Esophagus muscularis mucosa (tissue), 4 donors: ENCODE measurements at regions not wholly inside any gene's neighbourhood (a gene's known extent, or its start where the extent isn't known, plus 50 kb on each side); places are given as distances from the start of the nearest gene placed in this dataset.

Source experiments
- DNase-seq: peaks from one replicate; pipeline ENCODE4 v3.0.0-alpha.2; 2017; ENCODE audit errors: extremely low spot score
- H3K27ac ChIP-seq, 4 donors: fragments of 200-600 bp; sonication (generic); replicated peaks in 1 of 4; 1 replicate in 3 of 4; 2 replicates in 1 of 4; pipeline ENCODE4 v1.5.1; 2016 to 2019; ENCODE audit warnings: mild to moderate bottlenecking in 1 of 4
- H3K27me3 ChIP-seq, 4 donors: fragments of 200-600 bp; sonication (generic); one replicate each; pipeline versions ENCODE4 v1.5.1 to v1.6.0; 2016 to 2019
- H3K36me3 ChIP-seq, 4 donors: fragments of 200-600 bp; sonication (generic); one replicate each; pipeline ENCODE4 v1.5.1; 2016 to 2019
- H3K4me1 ChIP-seq, 4 donors: fragments of 200-600 bp; sonication (generic); one replicate each; pipeline ENCODE4 v1.5.1; 2016 to 2019
- H3K4me3 ChIP-seq, 4 donors: fragments of 200-600 bp; sonication (generic); 1 replicate in 2 of 4; 2 replicates in 2 of 4; pipeline ENCODE4 v1.5.1; 2016 to 2019; ENCODE audit warnings: mild to moderate bottlenecking in 4 of 4, moderate library complexity in 1 of 4
- H3K9me3 ChIP-seq, 4 donors: fragments of 200-600 bp; sonication (generic); 1 replicate in 3 of 4; 2 replicates in 1 of 4; pipeline ENCODE4 v1.5.1; 2016 to 2019
- CTCF ChIP-seq, 3 experiments: fragments of 200-600 bp in 2 of 3; fragments of 450-650 bp in 1 of 3; sonication (generic) in 2 of 3; IDR thresholded peaks; one replicate each; pipeline ENCODE4 v1.5.1; 2017 to 2019; ENCODE audit warnings: antibody characterized with exemption in 3 of 3, mild to moderate bottlenecking in 2 of 3, moderate library complexity in 1 of 3
- EP300 ChIP-seq: sonication (generic); formaldehyde crosslinking; IDR thresholded peaks from one replicate; pipeline ENCODE4 v1.6.1; 2017; ENCODE audit warnings: antibody characterized with exemption
- POLR2A ChIP-seq: fragments of 450-650 bp; IDR thresholded peaks from one replicate; pipeline ENCODE4 v1.6.1; 2017; ENCODE audit warnings: antibody characterized with exemption, moderate library complexity, mild to moderate bottlenecking, low read depth
- POLR2AphosphoS5 ChIP-seq, 2 donors: sonication (generic); formaldehyde crosslinking; IDR thresholded peaks; one replicate each; pipeline ENCODE4 v1.6.1; 2017; ENCODE audit warnings: antibody characterized with exemption in 2 of 2
- WGBS: methylation state at CpG from one replicate; pipeline ENCODE4 v1.1.5; 2018; 5-methylcytosine and 5-hydroxymethylcytosine counted together
- intact Hi-C: fragments of 100-400 bp; cut with DNase I; formaldehyde crosslinking; loops from one replicate; pipeline ENCODE4 v1.15.1; 2023

GRCh38 chr12:59839514-59839913 lies 243.7 kb downstream of the SLC16A7 start:
- Histone ChIP-seq H3K4me3 (no peak overlapping the region), H3K27me3 (no peaks in the 10 kb centered on the region), H3K27ac (no peak overlapping the region), H3K36me3 (no peaks in the 10 kb centered on the region), H3K4me1 (peaks cover 0 to 8% (median 0%) of the 10 kb centered on the region in 4 donors), H3K9me3 (no peaks in the 10 kb centered on the region)
- no peak for DNase-seq
- intact Hi-C loops = no loop called here
- TF ChIP-seq EP300 = no peak
- TF ChIP-seq CTCF (IDR thresholded peaks at IDR 0.05) = no peak
- TF ChIP-seq POLR2AphosphoS5 (IDR thresholded peaks at IDR 0.05) = no peak
- no peak for TF ChIP-seq POLR2A
- 43% methylated on average over 1 of the region's 1 CpG for WGBS

GRCh38 chr12:59843260-59843843 lies 247.5 kb downstream of the SLC16A7 start:
- H3K4me1 ChIP-seq = no peaks in the 10 kb centered on the region
- intact Hi-C loops = no loop called here
- no peak overlapping the region for H3K27ac ChIP-seq
- 81% methylated on average over 3 of the region's 3 CpGs for WGBS
- TF ChIP-seq POLR2A (no peak), CTCF (IDR thresholded peaks at IDR 0.05) (no peak), POLR2AphosphoS5 (IDR thresholded peaks at IDR 0.05) (no peak), EP300 (no peak)
- no peaks in the 10 kb centered on the region for H3K36me3 ChIP-seq
- no peaks in the 10 kb centered on the region for H3K9me3 ChIP-seq
- H3K27me3 ChIP-seq = no peaks in the 10 kb centered on the region
- DNase-seq = no peak
- no peak overlapping the region for H3K4me3 ChIP-seq

- intact Hi-C loops = no loop called here
- Histone ChIP-seq H3K9me3 (no peaks in the 10 kb centered on the region), H3K4me1 (no peaks in the 10 kb centered on the region), H3K36me3 (no peaks in the 10 kb centered on the region), H3K27me3 (no peaks in the 10 kb centered on the region), H3K27ac (no peak overlapping the region), H3K4me3 (no peak overlapping the region)
- no peak for DNase-seq
- TF ChIP-seq POLR2A (no peak), EP300 (no peak), CTCF (IDR thresholded peaks at IDR 0.05) (no peak), POLR2AphosphoS5 (IDR thresholded peaks at IDR 0.05) (no peak)
Observed at GRCh38 chr12:59844750-59845149, 248.9 kb downstream of the SLC16A7 start.

GRCh38 chr12:59845293-59845692 lies 249.5 kb downstream of the SLC16A7 start:
- Histone ChIP-seq H3K27me3 (no peaks in the 10 kb centered on the region), H3K36me3 (no peaks in the 10 kb centered on the region), H3K4me3 (no peak overlapping the region), H3K4me1 (no peaks in the 10 kb centered on the region), H3K27ac (no peak overlapping the region), H3K9me3 (no peaks in the 10 kb centered on the region)
- TF ChIP-seq CTCF (IDR thresholded peaks at IDR 0.05) (no peak), EP300 (no peak), POLR2AphosphoS5 (IDR thresholded peaks at IDR 0.05) (no peak), POLR2A (no peak)
- WGBS = 90% methylated on average over 1 of the region's 1 CpG
- intact Hi-C loops = no loop called here
- no peak for DNase-seq

- no peaks in the 10 kb centered on the region for H3K36me3 ChIP-seq
- H3K27ac ChIP-seq = no peak overlapping the region
- no peaks in the 10 kb centered on the region for H3K9me3 ChIP-seq
- H3K4me1 ChIP-seq = no peaks in the 10 kb centered on the region
- no peak for TF ChIP-seq POLR2AphosphoS5 (IDR thresholded peaks at IDR 0.05)
- no peak for TF ChIP-seq EP300
- no peak for TF ChIP-seq POLR2A
- no peak for TF ChIP-seq CTCF (IDR thresholded peaks at IDR 0.05)
- H3K27me3 ChIP-seq = no peaks in the 10 kb centered on the region
- intact Hi-C loops = no loop called here
- no peak overlapping the region for H3K4me3 ChIP-seq
- DNase-seq = no peak
Observed at GRCh38 chr12:59847127-59847526, 251.3 kb downstream of the SLC16A7 start.
